Psoas muscle (tissue), 7 donors: ENCODE measurements at regions not wholly inside any gene's neighbourhood (a gene's known extent, or its start where the extent isn't known, plus 50 kb on each side); places are given as distances from the start of the nearest gene placed in this dataset.

Source experiments
- ATAC-seq, 4 donors: fragments of 200-7000 bp; cut with Tn5 transposase; one replicate each; pipeline ENCODE4 v1.9.1; 2020; ENCODE audit warnings: moderate library complexity in 3 of 4, mild to moderate bottlenecking in 2 of 4
- DNase-seq, 2 donors: peaks; one replicate each; pipeline ENCODE4 v3.0.0-alpha.2; 2020
- H3K27ac ChIP-seq: fragments of 200-600 bp; one replicate; pipeline ENCODE4 v1.8.0; 2022
- H3K27me3 ChIP-seq, 3 donors: fragments of 200-600 bp in 1 of 3; one replicate each; pipeline versions ENCODE4 v1.6.1 to v1.8.0; 2013 to 2022; ENCODE audit warnings: low read length in 2 of 3, mild to moderate bottlenecking in 2 of 3, moderate library complexity in 1 of 3; ENCODE audit not compliant: insufficient read depth in 3 of 3
- H3K36me3 ChIP-seq, 2 donors: fragments of 200-600 bp in 1 of 2; one replicate each; pipeline versions ENCODE4 v1.6.1 to v1.8.0; 2013 to 2022; ENCODE audit warnings: low read depth in 1 of 2, mild to moderate bottlenecking in 1 of 2, moderate library complexity in 1 of 2; ENCODE audit not compliant: insufficient read depth in 1 of 2
- H3K4me1 ChIP-seq: fragments of 200-600 bp; one replicate; pipeline ENCODE4 v1.8.0; 2022
- H3K4me3 ChIP-seq: fragments of 200-600 bp; one replicate; pipeline ENCODE4 v1.8.0; 2022; ENCODE audit warnings: mild to moderate bottlenecking
- H3K9me3 ChIP-seq: fragments of 200-600 bp; one replicate; pipeline ENCODE4 v1.8.0; 2022
- CTCF ChIP-seq: fragments of 200-600 bp; IDR thresholded peaks from one replicate; pipeline ENCODE4 v1.8.0; 2022; ENCODE audit warnings: antibody characterized with exemption
- WGBS, 3 donors: extraction: QIAGEN DNeasy Blood & Tissue Kit; methylation state at CpG; one replicate each; pipeline versions ENCODE4 v1.1.6 to v1.1.7; 2013; 5-methylcytosine and 5-hydroxymethylcytosine counted together
- intact Hi-C, 2 donors: fragments of 100-400 bp; cut with DNase I; formaldehyde crosslinking; loops; one replicate each; pipeline versions ENCODE4 v1.11.0 to v1.14.2; 2022
- donor health status: healthy with polysubstance abuse.
- donor health status: DM: no; HTN: no; CAD: no; lungs with moderate emphysema.
- donor health status: Bipolar disorder and iron deficiency.
- donor health status: healthy.
- donor health status: DM: yes; HTN: yes; CAD: no.
- donor health status: DM: no; HTN: no; CAD: no.
- donor health status: DM: yes; HTN: yes; CAD: no.

- Histone ChIP-seq H3K36me3 (no peaks in the 10 kb centered on the region), H3K27me3 (no peaks in the 10 kb centered on the region), H3K4me1 (no peaks in the 10 kb centered on the region), H3K9me3 (no peaks in the 10 kb centered on the region), H3K27ac (no peak overlapping the region), H3K4me3 (no peak overlapping the region)
- intact Hi-C loops = no loop called here
- ATAC-seq (no peak), DNase-seq (peak in 1 of 2 donors; percentile 24)
- WGBS, 3 donors = 92 to 100% (median 93%) methylated on average over 1 of the region's 1 CpG
- TF ChIP-seq CTCF = no peak
Measured at GRCh38 chr11:22567759-22568158, 57.9 kb downstream of the FANCF start.

- WGBS, 3 donors = 66 to 73% (median 69%) methylated on average over 2 of the region's 2 CpGs
Measured at GRCh38 chr11:22566293-22566692, 59.3 kb downstream of the FANCF start.

GRCh38 chr11:22561283-22561682, 64.3 kb downstream of the FANCF start:
- ATAC-seq (no peak), DNase-seq (no peak)
- no peaks in the 10 kb centered on the region for H3K4me1 ChIP-seq
- no peak overlapping the region for H3K27ac ChIP-seq
- H3K4me3 ChIP-seq = no peak overlapping the region
- H3K9me3 ChIP-seq = no peaks in the 10 kb centered on the region
- TF ChIP-seq CTCF = no peak
- no peaks in the 10 kb centered on the region for H3K27me3 ChIP-seq
- H3K36me3 ChIP-seq = no peaks in the 10 kb centered on the region
- 92 to 94% (median 93%) methylated on average over 2 of the region's 2 CpGs for WGBS, 3 donors
- intact Hi-C loops = no loop called here

More at GRCh38 chr11:22566293-22566692, 59.3 kb downstream of the FANCF start:
- no peak overlapping the region for H3K27ac ChIP-seq
- H3K36me3 ChIP-seq = no peaks in the 10 kb centered on the region
- DNase-seq (no peak), ATAC-seq (no peak)
- no peak overlapping the region for H3K4me3 ChIP-seq
- intact Hi-C loops = no loop called here
- TF ChIP-seq CTCF = no peak
- no peaks in the 10 kb centered on the region for H3K9me3 ChIP-seq
- no peaks in the 10 kb centered on the region for H3K4me1 ChIP-seq
- no peaks in the 10 kb centered on the region for H3K27me3 ChIP-seq

GRCh38 chr11:22559416-22559815, 66.2 kb downstream of the FANCF start:
- no peak for TF ChIP-seq CTCF
- Histone ChIP-seq H3K9me3 (no peaks in the 10 kb centered on the region), H3K27ac (no peak overlapping the region), H3K27me3 (no peaks in the 10 kb centered on the region), H3K36me3 (no peaks in the 10 kb centered on the region), H3K4me1 (no peaks in the 10 kb centered on the region), H3K4me3 (no peak overlapping the region)
- 28 to 42% (median 33%) methylated on average over 2 of the region's 2 CpGs for WGBS, 3 donors
- DNase-seq (no peak), ATAC-seq (no peak)
- intact Hi-C loops = no loop called here

GRCh38 chr11:22558664-22559063, 67.0 kb downstream of the FANCF start:
- TF ChIP-seq CTCF = no peak
- Histone ChIP-seq H3K27ac (no peak overlapping the region), H3K36me3 (no peaks in the 10 kb centered on the region), H3K4me3 (no peak overlapping the region), H3K27me3 (no peaks in the 10 kb centered on the region), H3K9me3 (no peaks in the 10 kb centered on the region), H3K4me1 (no peaks in the 10 kb centered on the region)
- no peak for DNase-seq
- ATAC-seq = no peak
- WGBS, 3 donors = 13 to 22% (median 15%) methylated on average over 4 of the region's 4 CpGs
- intact Hi-C loops = no loop called here
